WTC11 (cell line): ENCODE measurements at regions not wholly inside any gene's neighbourhood (a gene's known extent, or its start where the extent isn't known, plus 50 kb on each side); places are given as distances from the start of the nearest gene placed in this dataset.

Source experiments
- ATAC-seq: fragments of 200-7000 bp; cut with Tn5 transposase; 2 replicates; pipeline ENCODE4 v1.10.0; 2021; ENCODE audit warnings: mild to moderate bottlenecking, moderate library complexity
- CTCF ChIA-PET: fragments of 300-600 bp; sonication (Branson Sonifier 250); formaldehyde crosslinking; loops from one replicate; lab custom pipeline; 2021; ENCODE audit warnings: antibody characterized with exemption; lab: Charles Lee
- POLR2A ChIA-PET: fragments of 350-600 bp; sonication (Branson Sonifier 250); formaldehyde crosslinking; loops from one replicate; lab custom pipeline; 2021; ENCODE audit warnings: antibody characterized with exemption; lab: Charles Lee
- DNase-seq: peaks from one replicate; pipeline ENCODE4 v3.0.0; 2021; ENCODE audit warnings: low spot score
- H3K27ac Mint-ChIP-seq: 2 replicates; pipeline ENCODE4 v1.8.0; 2021; ENCODE audit warnings: mixed read lengths
- H3K27me3 Mint-ChIP-seq: 2 replicates; pipeline ENCODE4 v1.8.0; 2021; ENCODE audit warnings: low read depth, mild to moderate bottlenecking, moderate library complexity, mixed read lengths
- H3K36me3 Mint-ChIP-seq: 2 replicates; pipeline ENCODE4 v1.8.0; 2021; ENCODE audit warnings: mixed read lengths
- H3K4me1 Mint-ChIP-seq: 2 replicates; pipeline ENCODE4 v1.8.0; 2022; ENCODE audit warnings: mixed read lengths
- H3K4me3 Mint-ChIP-seq: 2 replicates; pipeline ENCODE4 v1.8.0; 2021; ENCODE audit warnings: mild to moderate bottlenecking, moderate library complexity, mixed read lengths
- H3K9me3 Mint-ChIP-seq: 2 replicates; pipeline ENCODE4 v1.8.0; 2021; ENCODE audit warnings: mixed read lengths
- CREB1 ChIP-seq: sonication (generic); formaldehyde crosslinking; IDR thresholded peaks from 2 replicates; pipeline ENCODE4 v1.8.0; 2023; ENCODE audit warnings: mild to moderate bottlenecking, missing genetic modification reagents
- CREM ChIP-seq: sonication (generic); formaldehyde crosslinking; IDR thresholded peaks from 2 replicates; pipeline ENCODE4 v1.8.1; 2022; ENCODE audit warnings: mild to moderate bottlenecking, missing genetic modification reagents, moderate library complexity
- ELF4 ChIP-seq: sonication (generic); formaldehyde crosslinking; IDR thresholded peaks from 2 replicates; pipeline ENCODE4 v1.8.1; 2022; ENCODE audit warnings: low read depth, mild to moderate bottlenecking, moderate library complexity, missing genetic modification reagents
- FOXP1 ChIP-seq: sonication (generic); formaldehyde crosslinking; IDR thresholded peaks from 2 replicates; pipeline ENCODE4 v1.8.0; 2022; ENCODE audit warnings: missing genetic modification reagents, mild to moderate bottlenecking, moderate library complexity, borderline replicate concordance
- JAZF1 ChIP-seq: fragments of 250-450 bp; sonication (Bioruptor Pico); IDR thresholded peaks from 2 replicates; pipeline ENCODE4 v1.9.0; 2021; ENCODE audit warnings: moderate library complexity, mild to moderate bottlenecking, inconsistent platforms
- MXD4 ChIP-seq: fragments of 250-450 bp; sonication (Bioruptor Pico); IDR thresholded peaks from 2 replicates; pipeline ENCODE4 v1.8.0; 2021; ENCODE audit warnings: mild to moderate bottlenecking, moderate library complexity, borderline replicate concordance
- RORB ChIP-seq: fragments of 250-450 bp; sonication (Bioruptor Pico); IDR thresholded peaks from 2 replicates; pipeline ENCODE4 v1.9.0; 2021; ENCODE audit warnings: mild to moderate bottlenecking
- SMAD3 ChIP-seq: sonication (generic); formaldehyde crosslinking; IDR thresholded peaks from 2 replicates; pipeline ENCODE4 v1.8.0; 2022; ENCODE audit warnings: missing genetic modification reagents, mild to moderate bottlenecking, borderline replicate concordance
- TCF7 ChIP-seq: sonication (generic); formaldehyde crosslinking; IDR thresholded peaks from 2 replicates; pipeline ENCODE4 v1.8.0; 2022; ENCODE audit warnings: mild to moderate bottlenecking, low read depth, missing genetic modification reagents, moderate library complexity
- TP53 ChIP-seq: sonication (generic); formaldehyde crosslinking; IDR thresholded peaks from 2 replicates; pipeline ENCODE4 v1.8.1; 2023; ENCODE audit warnings: mild to moderate bottlenecking, missing genetic modification reagents
- ZMAT4 ChIP-seq: fragments of 250-450 bp; sonication (Bioruptor Pico); IDR thresholded peaks from 2 replicates; pipeline ENCODE4 v1.9.0; 2021; ENCODE audit warnings: mild to moderate bottlenecking
- ZNF121 ChIP-seq: sonication (generic); formaldehyde crosslinking; IDR thresholded peaks from 2 replicates; pipeline ENCODE4 v1.8.0; 2023; ENCODE audit warnings: missing genetic modification reagents
- ZNF232 ChIP-seq: sonication (generic); formaldehyde crosslinking; IDR thresholded peaks from 2 replicates; pipeline ENCODE4 v1.8.0; 2022; ENCODE audit warnings: mild to moderate bottlenecking, missing genetic modification reagents
- ZNF671 ChIP-seq: fragments of 250-450 bp; sonication (Bioruptor Pico); IDR thresholded peaks from 2 replicates; pipeline ENCODE4 v1.8.0; 2021; ENCODE audit warnings: mild to moderate bottlenecking
- TF ChIP-seq, protein P1 (sequence below): fragments of 250-450 bp; sonication (Bioruptor Pico); conservative IDR thresholded peaks from 2 replicates; pipeline ENCODE4 v1.9.0; 2021; ENCODE audit warnings: mild to moderate bottlenecking
- TF ChIP-seq, protein P2 (sequence below): sonication (generic); formaldehyde crosslinking; IDR thresholded peaks from 2 replicates; pipeline ENCODE4 v1.8.1; 2022; ENCODE audit warnings: missing genetic modification reagents, borderline replicate concordance
- TF ChIP-seq, protein P3 (sequence below): sonication (generic); formaldehyde crosslinking; conservative IDR thresholded peaks from 2 replicates; pipeline ENCODE4 v1.8.1; 2023; ENCODE audit warnings: mild to moderate bottlenecking, low read depth, missing genetic modification reagents, moderate library complexity

DNA sequence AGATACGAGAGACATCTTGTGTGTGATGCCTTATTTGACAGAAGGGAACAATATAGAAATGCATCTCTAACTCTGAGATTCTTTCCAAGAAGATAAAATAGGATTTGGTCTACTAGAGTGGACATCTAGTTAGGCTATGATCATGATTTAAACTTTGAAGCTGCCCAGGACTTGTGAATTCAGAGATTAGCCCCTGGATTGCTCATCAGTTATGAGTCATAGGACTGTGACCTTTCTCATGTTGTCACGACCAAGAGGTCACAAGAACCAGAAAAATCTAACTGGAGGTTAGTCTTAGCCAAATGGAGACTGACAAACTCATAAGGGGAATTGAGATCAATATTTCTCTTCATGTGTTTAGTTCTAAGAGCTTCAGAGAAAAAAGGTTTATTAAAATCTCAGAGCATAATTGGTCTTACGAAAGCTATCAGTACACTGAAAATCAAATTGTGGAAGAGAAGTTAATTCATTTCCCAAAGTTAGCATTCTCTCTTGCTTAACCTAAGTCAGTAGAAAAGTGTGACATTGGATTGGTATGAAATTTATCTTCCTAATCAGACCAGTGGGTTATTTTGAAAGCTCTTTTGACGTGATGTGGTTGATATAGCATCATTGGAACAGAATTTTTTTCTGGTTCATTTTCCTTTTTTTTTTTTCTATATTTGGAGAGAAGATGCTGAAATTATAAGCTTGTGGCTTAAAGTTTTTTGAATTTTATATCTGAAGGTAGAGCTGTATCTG, 245.7 kb downstream of the RNF144B start:
- CTCF ChIA-PET, result no interaction called here
- TF ChIP-seq ZNF232 (CRISPR knock-in tag) (no peak), CREM (no peak)
- DNase-seq (no peak), ATAC-seq (no peak)
- POLR2A ChIA-PET, result interaction anchor here (0.6 kb wide), 1 partner anchor 29 kb away, joined by 3 read pairs; no protein-coding TSS in a partner anchor
- Mint-ChIP-seq H3K9me3 (no peaks in the 10 kb centered on the region), H3K4me3 (no peak overlapping the region), H3K27ac (no peak overlapping the region), H3K27me3 (no peaks in the 10 kb centered on the region), H3K4me1 (peaks cover 4% of the 10 kb centered on the region), H3K36me3 (no peaks in the 10 kb centered on the region)

GRCh38 chr6:18634912-18635311, 247.8 kb downstream of the RNF144B start:
- TF ChIP-seq, protein P1, sequence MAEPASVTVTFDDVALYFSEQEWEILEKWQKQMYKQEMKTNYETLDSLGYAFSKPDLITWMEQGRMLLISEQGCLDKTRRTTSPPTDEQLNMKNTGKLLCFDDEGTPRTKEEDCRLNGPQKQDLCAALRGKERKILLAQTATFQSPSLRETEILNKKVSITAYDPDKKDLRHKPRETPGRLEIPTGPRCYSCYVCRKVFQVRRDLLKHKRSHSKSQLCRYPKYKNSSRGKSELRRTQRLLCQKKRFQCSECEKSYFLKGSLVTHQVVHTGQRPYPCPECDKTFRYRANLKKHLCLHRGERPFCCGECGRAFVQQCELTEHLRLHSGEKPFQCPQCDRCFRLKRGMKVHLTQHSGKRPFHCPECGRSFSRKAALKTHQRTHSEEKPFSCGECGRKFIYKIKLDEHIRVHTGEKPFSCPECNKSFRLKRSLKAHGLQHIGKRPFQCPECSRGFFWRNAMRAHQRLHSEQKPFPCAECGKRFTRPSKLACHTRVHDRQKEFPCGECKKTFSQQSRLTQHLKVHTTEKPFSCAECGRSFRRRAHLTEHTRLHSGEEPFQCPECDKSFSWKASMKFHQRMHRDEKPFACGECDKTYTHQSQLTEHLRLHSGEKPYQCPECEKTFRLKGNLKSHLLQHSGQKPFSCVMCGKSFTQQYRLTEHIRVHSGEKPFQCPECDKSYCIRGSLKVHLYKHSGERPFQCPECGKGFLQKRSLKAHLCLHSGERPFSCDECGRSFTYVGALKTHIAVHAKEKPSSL (CRISPR knock-in tag), result no peak
- no peak for TF ChIP-seq SMAD3 (CRISPR knock-in tag)
- no peak for TF ChIP-seq RORB (CRISPR knock-in tag)
- no peak for TF ChIP-seq FOXP1
- TF ChIP-seq TP53, result no peak
- no peak for TF ChIP-seq ZMAT4 (CRISPR knock-in tag)
- no peaks in the 10 kb centered on the region for H3K36me3 Mint-ChIP-seq
- POLR2A ChIA-PET, result no interaction called here
- H3K27me3 Mint-ChIP-seq, result no peaks in the 10 kb centered on the region
- CTCF ChIA-PET, result no interaction called here
- H3K27ac Mint-ChIP-seq, result no peak overlapping the region
- DNase-seq (no peak), ATAC-seq (no peak)
- peaks cover 6% of the 10 kb centered on the region for H3K9me3 Mint-ChIP-seq
- H3K4me3 Mint-ChIP-seq, result no peak overlapping the region
- H3K4me1 Mint-ChIP-seq, result peaks cover 4% of the 10 kb centered on the region

DNA sequence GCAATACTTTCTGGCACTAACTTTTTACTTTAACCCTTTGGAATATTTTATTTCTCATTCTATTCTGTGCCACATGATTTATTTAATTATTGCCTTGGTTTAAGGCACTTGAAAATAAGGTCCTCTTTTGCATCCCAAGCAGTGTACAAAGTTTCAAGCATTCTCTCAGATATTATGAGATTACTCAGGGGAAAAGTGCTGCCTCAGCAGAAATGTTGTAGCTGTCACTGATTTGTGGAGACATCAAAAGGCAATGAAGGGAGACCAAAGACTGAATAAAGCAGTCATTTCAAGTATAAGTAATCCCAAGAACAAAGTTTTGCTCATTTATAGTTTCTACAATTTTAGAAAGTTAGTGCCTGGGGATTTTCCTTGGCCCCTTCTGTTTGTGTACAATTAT, 253.0 kb downstream of the RNF144B start:
- no peak for TF ChIP-seq ZNF671 (CRISPR knock-in tag)
- TF ChIP-seq, protein P2, sequence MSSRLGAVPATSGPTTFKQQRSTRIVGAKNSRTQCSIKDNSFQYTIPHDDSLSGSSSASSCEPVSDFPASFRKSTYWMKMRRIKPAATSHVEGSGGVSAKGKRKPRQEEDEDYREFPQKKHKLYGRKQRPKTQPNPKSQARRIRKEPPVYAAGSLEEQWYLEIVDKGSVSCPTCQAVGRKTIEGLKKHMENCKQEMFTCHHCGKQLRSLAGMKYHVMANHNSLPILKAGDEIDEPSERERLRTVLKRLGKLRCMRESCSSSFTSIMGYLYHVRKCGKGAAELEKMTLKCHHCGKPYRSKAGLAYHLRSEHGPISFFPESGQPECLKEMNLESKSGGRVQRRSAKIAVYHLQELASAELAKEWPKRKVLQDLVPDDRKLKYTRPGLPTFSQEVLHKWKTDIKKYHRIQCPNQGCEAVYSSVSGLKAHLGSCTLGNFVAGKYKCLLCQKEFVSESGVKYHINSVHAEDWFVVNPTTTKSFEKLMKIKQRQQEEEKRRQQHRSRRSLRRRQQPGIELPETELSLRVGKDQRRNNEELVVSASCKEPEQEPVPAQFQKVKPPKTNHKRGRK (CRISPR knock-in tag), result no peak
- TF ChIP-seq RORB (CRISPR knock-in tag), result no peak
- TF ChIP-seq TCF7 (CRISPR knock-in tag), result no peak
- no peak for TF ChIP-seq ZNF121 (CRISPR knock-in tag)
- TF ChIP-seq JAZF1 (CRISPR knock-in tag), result no peak
- CTCF ChIA-PET, result no interaction called here

DNA sequence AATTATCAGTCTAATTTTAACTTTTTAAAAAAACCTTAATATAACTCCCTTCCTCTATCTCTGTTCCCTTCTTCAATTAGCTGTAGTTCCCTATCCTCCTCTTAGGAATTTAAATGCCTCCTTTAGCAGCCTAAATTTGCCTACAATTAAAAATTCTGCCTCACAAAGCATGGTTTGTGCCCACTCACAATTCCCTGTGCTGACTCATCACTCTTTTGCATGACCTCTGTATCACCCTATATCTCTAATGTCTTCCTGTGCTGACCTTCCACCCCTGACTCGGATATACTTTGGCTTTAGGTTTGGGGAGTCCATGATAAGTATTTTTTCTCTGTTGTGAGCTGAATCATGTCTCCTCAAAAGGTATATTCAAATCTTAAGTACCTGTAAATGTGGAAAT, 253.6 kb downstream of the RNF144B start:
- Mint-ChIP-seq H3K27ac (no peak overlapping the region), H3K4me3 (no peak overlapping the region), H3K4me1 (no peaks in the 10 kb centered on the region), H3K27me3 (no peaks in the 10 kb centered on the region), H3K9me3 (peaks cover 11% of the 10 kb centered on the region), H3K36me3 (no peaks in the 10 kb centered on the region)
- no peak for ATAC-seq
- DNase-seq, result no peak
- ChIA-PET POLR2A (no interaction called here), CTCF (no interaction called here)
- TF ChIP-seq CREB1 (CRISPR knock-in tag), result no peak
- no peak for TF ChIP-seq MXD4 (CRISPR knock-in tag)
- TF ChIP-seq ELF4 (CRISPR knock-in tag), result no peak
- no peak for TF ChIP-seq ZMAT4 (CRISPR knock-in tag)
- TF ChIP-seq, protein P3, sequence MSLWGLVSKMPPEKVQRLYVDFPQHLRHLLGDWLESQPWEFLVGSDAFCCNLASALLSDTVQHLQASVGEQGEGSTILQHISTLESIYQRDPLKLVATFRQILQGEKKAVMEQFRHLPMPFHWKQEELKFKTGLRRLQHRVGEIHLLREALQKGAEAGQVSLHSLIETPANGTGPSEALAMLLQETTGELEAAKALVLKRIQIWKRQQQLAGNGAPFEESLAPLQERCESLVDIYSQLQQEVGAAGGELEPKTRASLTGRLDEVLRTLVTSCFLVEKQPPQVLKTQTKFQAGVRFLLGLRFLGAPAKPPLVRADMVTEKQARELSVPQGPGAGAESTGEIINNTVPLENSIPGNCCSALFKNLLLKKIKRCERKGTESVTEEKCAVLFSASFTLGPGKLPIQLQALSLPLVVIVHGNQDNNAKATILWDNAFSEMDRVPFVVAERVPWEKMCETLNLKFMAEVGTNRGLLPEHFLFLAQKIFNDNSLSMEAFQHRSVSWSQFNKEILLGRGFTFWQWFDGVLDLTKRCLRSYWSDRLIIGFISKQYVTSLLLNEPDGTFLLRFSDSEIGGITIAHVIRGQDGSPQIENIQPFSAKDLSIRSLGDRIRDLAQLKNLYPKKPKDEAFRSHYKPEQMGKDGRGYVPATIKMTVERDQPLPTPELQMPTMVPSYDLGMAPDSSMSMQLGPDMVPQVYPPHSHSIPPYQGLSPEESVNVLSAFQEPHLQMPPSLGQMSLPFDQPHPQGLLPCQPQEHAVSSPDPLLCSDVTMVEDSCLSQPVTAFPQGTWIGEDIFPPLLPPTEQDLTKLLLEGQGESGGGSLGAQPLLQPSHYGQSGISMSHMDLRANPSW (CRISPR knock-in tag), result no peak

More for the DNA sequence above, 253.0 kb downstream of the RNF144B start:
- Mint-ChIP-seq H3K36me3 (no peaks in the 10 kb centered on the region), H3K4me1 (no peaks in the 10 kb centered on the region), H3K4me3 (no peak overlapping the region), H3K9me3 (peaks cover 11% of the 10 kb centered on the region), H3K27ac (no peak overlapping the region), H3K27me3 (no peaks in the 10 kb centered on the region)
- no peak for DNase-seq
- ATAC-seq, result no peak
- POLR2A ChIA-PET, result no interaction called here
